ENCODE measurements at regions not wholly inside any gene's neighbourhood (a gene's known extent, or its start where the extent isn't known, plus 50 kb on each side); places are given as distances from the start of the nearest gene placed in this dataset.

- H3K4me3 ChIP-seq (ENCODE audit: low read depth, poor library complexity, severe bottlenecking): no peak overlapping the region
- TF ChIP-seq POLR2A (IDR thresholded peaks at IDR 0.05): no peak
- TF ChIP-seq, protein P1, sequence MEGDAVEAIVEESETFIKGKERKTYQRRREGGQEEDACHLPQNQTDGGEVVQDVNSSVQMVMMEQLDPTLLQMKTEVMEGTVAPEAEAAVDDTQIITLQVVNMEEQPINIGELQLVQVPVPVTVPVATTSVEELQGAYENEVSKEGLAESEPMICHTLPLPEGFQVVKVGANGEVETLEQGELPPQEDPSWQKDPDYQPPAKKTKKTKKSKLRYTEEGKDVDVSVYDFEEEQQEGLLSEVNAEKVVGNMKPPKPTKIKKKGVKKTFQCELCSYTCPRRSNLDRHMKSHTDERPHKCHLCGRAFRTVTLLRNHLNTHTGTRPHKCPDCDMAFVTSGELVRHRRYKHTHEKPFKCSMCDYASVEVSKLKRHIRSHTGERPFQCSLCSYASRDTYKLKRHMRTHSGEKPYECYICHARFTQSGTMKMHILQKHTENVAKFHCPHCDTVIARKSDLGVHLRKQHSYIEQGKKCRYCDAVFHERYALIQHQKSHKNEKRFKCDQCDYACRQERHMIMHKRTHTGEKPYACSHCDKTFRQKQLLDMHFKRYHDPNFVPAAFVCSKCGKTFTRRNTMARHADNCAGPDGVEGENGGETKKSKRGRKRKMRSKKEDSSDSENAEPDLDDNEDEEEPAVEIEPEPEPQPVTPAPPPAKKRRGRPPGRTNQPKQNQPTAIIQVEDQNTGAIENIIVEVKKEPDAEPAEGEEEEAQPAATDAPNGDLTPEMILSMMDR (IDR thresholded peaks at IDR 0.05): no peak
- intact Hi-C loops (cut with DNase I; ENCODE audit: low total_unique reads): no loop called here
- DNase-seq (ENCODE audit: low spot score in 2 of 2): no peak
- WGBS, 2 donors: 64 to 79% methylated on average over 4 of the region's 4 CpGs
Measured at GRCh38 chr12:93100610-93101009, 171.5 kb upstream of the EEA1 start.

DNA sequence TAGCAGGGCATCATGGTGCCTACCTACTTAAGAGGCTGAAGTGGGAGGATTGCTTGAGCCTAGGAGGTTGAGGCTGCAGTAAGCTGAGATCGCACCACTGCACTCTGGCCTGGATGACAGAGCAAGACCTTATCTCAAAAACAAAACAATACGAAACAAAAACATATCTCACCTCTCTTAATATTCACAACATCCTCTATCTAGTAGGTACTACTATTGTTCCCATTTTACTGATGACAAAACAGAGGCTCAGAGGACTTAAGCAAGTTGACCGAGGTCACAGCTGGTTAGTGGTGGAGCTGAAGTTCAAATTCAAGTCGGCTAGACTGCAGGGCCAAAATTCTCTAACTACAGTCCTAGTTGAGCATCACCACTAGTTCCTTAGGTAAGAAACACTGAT, 172.3 kb upstream of the EEA1 start:
- intact Hi-C loops (cut with DNase I; ENCODE audit: low total_unique reads): no loop called here
- 93 to 94% methylated on average over 4 of the region's 4 CpGs for WGBS, 2 donors
- no peak overlapping the region for H3K4me3 ChIP-seq (ENCODE audit: low read depth, poor library complexity, severe bottlenecking)
- TF ChIP-seq, protein P1 (IDR thresholded peaks at IDR 0.05): no peak
- no peak for TF ChIP-seq POLR2A (IDR thresholded peaks at IDR 0.05)
- DNase-seq (ENCODE audit: low spot score in 2 of 2): no peak

GRCh38 chr12:93102312-93102711, 173.2 kb upstream of the EEA1 start:
- no peak overlapping the region for H3K4me3 ChIP-seq (ENCODE audit: low read depth, poor library complexity, severe bottlenecking)
- DNase-seq (ENCODE audit: low spot score in 2 of 2): no peak
- TF ChIP-seq, protein P1 (IDR thresholded peaks at IDR 0.05): no peak
- intact Hi-C loops (cut with DNase I; ENCODE audit: low total_unique reads): no loop called here
- WGBS, 2 donors: 47 to 52% methylated on average over 1 of the region's 1 CpG

- intact Hi-C loops (cut with DNase I; ENCODE audit: low total_unique reads): no loop called here
- DNase-seq (ENCODE audit: low spot score in 2 of 2): no peak
- H3K4me3 ChIP-seq (ENCODE audit: low read depth, poor library complexity, severe bottlenecking): no peak overlapping the region
- no peak for TF ChIP-seq POLR2A (IDR thresholded peaks at IDR 0.05)
- TF ChIP-seq, protein P1 (IDR thresholded peaks at IDR 0.05): no peak
- WGBS, 2 donors: 77 to 88% methylated on average over 2 of the region's 2 CpGs
Measured at GRCh38 chr12:93102744-93103143, 173.6 kb upstream of the EEA1 start.

DNA sequence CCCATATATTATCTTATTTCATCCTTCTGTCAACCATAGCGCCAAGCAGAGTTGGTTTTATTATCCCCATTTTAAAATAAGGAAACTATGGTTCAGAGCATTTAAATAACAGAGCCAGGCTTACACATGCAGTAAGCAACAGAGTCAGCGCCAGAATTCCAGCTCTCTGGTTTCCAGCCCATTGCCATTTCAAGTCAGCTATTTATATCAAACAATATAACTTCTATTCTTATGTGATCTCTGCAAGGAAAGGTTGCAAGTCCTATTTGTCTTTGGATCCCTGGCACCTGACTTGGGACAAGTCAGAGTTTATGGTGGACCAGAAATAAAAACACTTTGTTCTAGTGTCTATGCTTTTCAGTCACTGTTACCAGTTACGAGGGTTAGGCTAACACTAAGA, 174.1 kb upstream of the EEA1 start:
- no peak overlapping the region for H3K4me3 ChIP-seq (ENCODE audit: low read depth, poor library complexity, severe bottlenecking)
- TF ChIP-seq, protein P1 (IDR thresholded peaks at IDR 0.05): no peak
- WGBS, 2 donors: 83 to 85% methylated on average over 3 of the region's 3 CpGs
- intact Hi-C loops (cut with DNase I; ENCODE audit: low total_unique reads): no loop called here
- no peak for DNase-seq (ENCODE audit: low spot score in 2 of 2)

GRCh38 chr12:93104535-93104934, 175.4 kb upstream of the EEA1 start:
- no peak for DNase-seq (ENCODE audit: low spot score in 2 of 2)
- H3K4me3 ChIP-seq (ENCODE audit: low read depth, poor library complexity, severe bottlenecking): no peak overlapping the region
- TF ChIP-seq POLR2A (IDR thresholded peaks at IDR 0.05): no peak
- TF ChIP-seq, protein P1 (IDR thresholded peaks at IDR 0.05): no peak
- 83 to 93% methylated on average over 1 of the region's 1 CpG for WGBS, 2 donors
- intact Hi-C loops (cut with DNase I; ENCODE audit: low total_unique reads): no loop called here
